AG09309 (cell line): ENCODE measurements at regions not wholly inside any gene's neighbourhood (a gene's known extent, or its start where the extent isn't known, plus 50 kb on each side); places are given as distances from the start of the nearest gene placed in this dataset.
"Not testable (repeated sequence)": the region's sequence is repeated elsewhere in the genome, so short reads cannot be mapped to it uniquely, and the experiment has no call there.

ENCODE experiments used
- DNase-seq: peaks from one replicate; pipeline ENCODE4 v3.0.0-alpha.2; 2010; ENCODE audit warnings: low read depth
- H3K4me3 ChIP-seq: 2 replicates; pipeline ENCODE4 v1.5.1; 2011; ENCODE audit warnings: mild to moderate bottlenecking, low read depth, low read length, moderate library complexity; ENCODE audit not compliant: control insufficient read depth
- CTCF ChIP-seq: IDR thresholded peaks from 2 replicates; pipeline ENCODE4 v1.5.1; 2011; ENCODE audit warnings: mild to moderate bottlenecking, low read depth, low read length, inconsistent platforms; ENCODE audit not compliant: insufficient read depth, control insufficient read depth; ENCODE audit errors: missing control alignments

GRCh38 chr2:8144131-8144631, 537.7 kb upstream of the ID2 start:
- H3K4me3 ChIP-seq = no peak overlapping the region
- TF ChIP-seq CTCF = no peak
- DNase-seq = no peak

DNA sequence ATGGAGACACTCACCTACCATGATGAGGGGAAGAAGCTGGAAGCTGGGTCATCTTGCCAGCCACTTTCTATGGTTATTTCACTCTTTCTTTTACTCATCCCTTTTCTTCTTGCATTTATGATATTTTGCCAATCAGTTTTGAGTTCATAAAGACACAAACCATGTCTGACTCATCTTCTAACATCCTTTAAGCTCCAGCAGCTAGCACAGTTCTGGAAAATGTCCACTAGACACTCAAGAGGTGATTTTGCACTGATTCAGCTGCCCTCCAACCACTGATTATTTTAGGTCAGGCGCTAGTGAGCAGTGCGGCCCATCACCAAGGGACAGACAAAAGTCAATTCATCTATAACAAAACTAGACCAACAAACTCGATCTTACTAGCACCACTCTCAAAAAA, 537.1 kb upstream of the ID2 start:
- TF ChIP-seq CTCF = no peak
- no peak for DNase-seq
- H3K4me3 ChIP-seq = no peak overlapping the region

DNA sequence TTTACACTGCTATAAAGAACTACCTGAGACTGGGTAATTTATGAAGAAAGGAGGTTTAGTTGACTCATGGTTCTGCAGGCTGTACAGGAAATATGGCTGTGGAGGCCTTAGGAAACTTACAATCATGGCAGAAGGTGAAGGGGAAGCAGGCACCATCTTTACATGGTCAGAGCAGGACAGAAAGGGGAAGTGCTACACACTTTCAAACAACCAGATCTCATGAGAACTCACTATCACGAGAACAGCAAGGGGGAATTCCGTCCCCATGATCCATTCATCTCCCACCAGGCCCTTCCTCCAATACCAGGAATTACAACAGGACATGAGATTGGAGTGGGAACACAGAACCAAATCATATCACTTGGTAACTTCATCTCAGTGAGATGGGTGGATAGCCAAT, 536.5 kb upstream of the ID2 start:
- H3K4me3 ChIP-seq, DNase-seq: not testable (repeated sequence)

DNA sequence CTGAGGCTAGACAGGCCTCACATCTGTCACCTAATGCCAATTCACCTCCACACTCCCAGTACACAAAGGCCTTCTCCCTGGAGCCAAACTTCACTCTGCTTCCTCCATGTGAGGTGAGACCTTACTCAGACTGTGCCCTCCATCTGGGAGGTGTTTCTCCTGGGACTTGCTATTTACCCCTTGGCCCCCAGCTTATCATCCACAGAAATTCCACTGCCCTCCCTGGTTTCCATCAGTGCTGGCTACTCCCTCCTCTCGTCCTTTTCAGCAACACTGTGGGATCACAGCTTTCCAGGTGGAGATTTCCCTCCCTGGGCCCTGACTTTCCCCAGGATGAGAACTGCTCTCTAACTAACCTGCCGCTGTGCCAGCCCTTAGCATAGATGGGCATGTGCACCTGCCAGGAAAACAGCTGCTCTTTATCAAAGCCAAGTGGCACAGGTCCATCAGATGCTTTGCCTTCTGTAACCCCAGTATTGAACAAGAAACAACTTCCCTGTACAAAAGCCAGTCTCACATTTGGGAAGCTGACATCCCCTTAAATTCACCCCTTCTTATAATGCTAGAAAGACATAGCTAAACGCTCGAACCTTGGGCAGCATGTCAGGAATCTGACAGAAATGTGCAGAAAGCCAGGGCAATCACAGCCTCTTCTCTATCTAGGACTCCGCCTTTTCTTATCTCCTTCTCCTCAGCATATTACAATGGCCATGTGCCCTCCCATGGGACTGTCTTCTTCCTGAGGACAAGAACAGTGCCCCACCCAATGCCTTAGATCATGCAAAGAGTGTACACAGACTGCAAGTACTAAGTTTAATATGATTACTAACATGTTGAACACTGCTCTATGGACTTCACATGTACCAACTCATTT, 535.5 kb upstream of the ID2 start:
- no peak for DNase-seq
- no peak overlapping the region for H3K4me3 ChIP-seq
- no peak for TF ChIP-seq CTCF

- peak; percentile 81 for DNase-seq
- no peak for TF ChIP-seq CTCF
Measured at GRCh38 chr2:8148260-8149006, 533.4 kb upstream of the ID2 start.

DNA sequence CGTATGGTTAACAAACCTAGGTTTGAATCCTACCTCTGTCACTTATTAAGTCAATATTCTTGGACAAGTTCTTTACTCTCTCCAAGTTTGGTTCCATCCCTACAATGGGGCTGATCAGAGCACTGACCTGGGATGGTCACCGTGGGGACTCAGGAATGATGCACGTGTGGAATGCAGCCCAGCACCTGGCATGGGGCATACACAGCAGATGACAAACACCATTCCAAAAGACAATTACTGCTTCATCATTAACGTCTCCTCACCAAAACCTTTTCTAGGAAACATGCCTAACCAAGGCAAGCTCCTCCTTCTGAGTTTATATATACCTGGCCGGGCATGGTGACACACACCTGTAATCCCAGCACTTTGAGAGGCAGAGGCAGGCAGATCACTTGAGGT, 532.9 kb upstream of the ID2 start:
- no peak overlapping the region for H3K4me3 ChIP-seq
- TF ChIP-seq CTCF = no peak
- no peak for DNase-seq

More at GRCh38 chr2:8148260-8149006, 533.4 kb upstream of the ID2 start:
- H3K4me3 ChIP-seq = no peak overlapping the region
